ENCODE measurements at regions not wholly inside any gene's neighbourhood (a gene's known extent, or its start where the extent isn't known, plus 50 kb on each side); places are given as distances from the start of the nearest gene placed in this dataset.
A peak's percentile ranks its signal among the peaks of the same experiment; 100 is the strongest.

DNA sequence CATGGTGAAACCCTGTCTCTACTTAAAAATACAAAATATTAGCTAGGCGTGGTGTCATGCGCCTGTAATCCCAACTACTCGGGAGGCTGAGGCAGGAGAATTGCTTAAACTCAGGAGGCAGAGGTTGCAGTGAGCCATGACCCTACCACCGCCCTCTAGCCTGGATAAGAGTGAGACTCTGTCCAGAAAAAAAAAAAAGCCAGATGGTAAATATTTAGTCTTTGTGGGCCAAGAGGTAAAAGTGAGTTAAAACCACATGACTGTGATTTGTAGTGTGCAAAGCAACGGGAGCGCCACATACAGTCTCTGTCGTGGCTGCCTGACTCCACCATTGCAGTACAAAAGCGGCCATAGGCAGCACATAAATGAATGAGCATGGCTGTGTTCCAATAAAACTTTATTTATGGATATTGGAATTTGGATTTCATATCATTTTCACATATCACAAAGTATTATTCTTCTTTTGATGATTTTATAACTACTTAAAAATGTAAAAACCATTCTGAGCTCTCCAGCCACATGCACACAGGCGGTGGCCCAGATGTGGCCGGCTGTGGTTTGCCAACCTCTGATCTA is 51.8 kb upstream of the CASZ1 start:
- no peak for DNase-seq (ENCODE audit: low spot score)

GRCh38 chr1:10850026-10850425 is 53.6 kb upstream of the CASZ1 start:
- DNase-seq (ENCODE audit: low spot score): no peak

- DNase-seq (ENCODE audit: low spot score): no peak
These were observed 54.9 kb upstream of the CASZ1 start for GRCh38 chr1:10851024-10852013.

- DNase-seq (ENCODE audit: low spot score): no peak
These were observed 55.6 kb upstream of the CASZ1 start for GRCh38 chr1:10852018-10852417.

- DNase-seq (ENCODE audit: low spot score): no peak
These were observed 56.0 kb upstream of the CASZ1 start for GRCh38 chr1:10852486-10852885.

DNA sequence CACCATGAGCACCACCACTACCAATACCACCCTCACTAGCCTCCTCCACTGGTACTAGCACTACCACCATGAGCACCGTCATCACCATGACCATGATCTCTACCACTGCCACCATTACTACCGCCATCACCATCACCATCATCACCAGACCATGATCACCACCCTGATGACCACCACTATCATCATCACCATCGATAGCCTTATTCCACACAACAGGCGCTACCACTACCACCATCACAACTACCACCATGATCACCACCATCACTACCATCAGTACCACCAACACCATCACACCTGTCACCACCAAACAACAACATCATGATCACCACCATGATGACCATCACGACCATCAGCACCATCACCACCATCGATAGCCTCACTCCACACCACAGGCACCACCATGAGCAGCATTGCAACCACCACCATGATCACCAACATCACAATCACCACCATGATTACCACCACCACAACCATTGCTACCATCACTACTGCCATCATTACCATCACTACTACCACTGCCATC is 56.6 kb upstream of the CASZ1 start:
- no peak for DNase-seq (ENCODE audit: low spot score)

DNA sequence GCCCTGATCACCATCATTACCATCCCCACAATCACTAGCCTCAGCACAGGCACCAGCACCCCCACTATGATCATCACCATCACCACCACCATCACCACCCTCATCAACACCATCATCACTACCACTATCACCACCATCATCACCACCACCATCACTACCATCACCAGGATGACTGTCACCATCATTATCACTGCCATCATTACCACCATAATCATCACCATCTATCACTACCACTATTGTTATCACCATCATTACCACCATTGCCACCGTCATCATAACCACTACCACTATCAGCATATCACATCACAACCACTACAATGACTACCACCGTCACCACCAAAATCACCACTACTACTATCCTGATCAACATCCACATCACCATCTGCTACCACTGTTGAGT is 57.3 kb upstream of the CASZ1 start:
- no peak for DNase-seq (ENCODE audit: low spot score)

- DNase-seq (ENCODE audit: low spot score): no peak
These were observed 58.5 kb upstream of the CASZ1 start for GRCh38 chr1:10854856-10855459.

DNA sequence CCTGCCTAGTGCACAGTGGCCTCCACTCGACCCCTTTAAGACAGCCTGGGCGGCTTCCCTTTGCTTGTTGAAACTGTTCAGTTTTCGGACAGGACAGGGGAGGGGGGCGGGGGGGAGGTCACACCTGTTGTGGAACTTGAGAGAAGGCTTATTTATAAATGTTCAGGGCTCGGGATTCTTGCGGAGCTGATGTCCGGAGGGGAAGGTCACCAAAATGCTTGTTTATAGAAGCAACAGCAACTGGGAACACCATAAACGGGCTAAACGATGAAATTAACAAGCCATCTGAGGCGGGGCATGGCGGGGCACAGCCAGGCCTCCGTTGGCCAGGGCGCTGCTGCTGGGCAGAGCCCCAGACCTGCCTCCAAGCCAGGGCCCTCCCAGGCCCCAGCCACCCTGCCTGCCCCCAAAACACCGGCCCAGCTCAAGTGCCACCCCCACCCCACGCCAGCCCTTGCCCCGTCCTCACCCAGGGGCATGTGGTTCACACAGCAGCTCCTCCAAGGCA is 59.8 kb upstream of the CASZ1 start:
- DNase-seq (ENCODE audit: low spot score): no peak

GRCh38 chr1:10856863-10857598 is 60.6 kb upstream of the CASZ1 start:
- DNase-seq (ENCODE audit: low spot score): no peak

GRCh38 chr1:10857687-10858086 is 61.2 kb upstream of the CASZ1 start:
- no peak for DNase-seq (ENCODE audit: low spot score)

DNA sequence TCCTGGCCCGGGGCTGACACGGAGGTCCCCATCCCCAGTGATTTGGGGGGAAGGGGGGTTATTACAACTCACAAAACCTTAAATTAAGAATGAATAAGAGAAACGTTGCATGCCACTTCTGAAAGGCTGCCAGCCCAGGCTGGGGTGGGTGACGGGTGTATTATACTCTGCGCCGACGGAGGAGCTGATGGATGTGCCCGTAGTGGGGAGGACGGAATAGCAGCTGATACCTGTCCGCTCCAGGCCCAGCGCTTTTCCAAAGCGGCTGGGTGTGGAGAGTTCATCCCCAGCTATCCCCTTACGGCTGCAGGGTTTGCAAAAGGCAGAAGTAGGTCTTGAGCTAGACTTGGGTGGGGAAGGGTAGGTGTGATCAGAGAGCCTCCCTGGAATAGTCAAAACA is 63.8 kb upstream of the CASZ1 start:
- DNase-seq (ENCODE audit: low spot score): no peak

DNA sequence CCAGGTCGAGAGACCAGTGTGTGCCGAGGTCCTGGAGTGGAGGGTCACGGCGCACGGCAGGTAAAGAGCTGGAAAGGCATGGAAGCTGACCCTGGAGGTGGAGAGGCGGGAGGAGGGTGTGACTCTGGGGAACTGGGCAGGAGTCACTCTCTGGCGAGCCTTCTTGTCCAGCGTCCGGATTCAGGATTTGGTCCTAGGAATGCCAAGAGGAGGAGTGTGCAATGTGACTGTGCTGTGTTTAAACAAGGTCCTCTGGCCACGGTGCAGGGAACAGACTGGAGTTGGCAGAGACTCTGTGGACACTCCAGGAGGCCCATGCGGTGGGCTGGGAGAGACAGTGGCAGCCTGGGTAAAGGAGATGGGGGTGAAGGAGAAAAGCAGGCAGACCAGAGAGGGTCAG is 64.2 kb upstream of the CASZ1 start:
- no peak for DNase-seq (ENCODE audit: low spot score)

DNA sequence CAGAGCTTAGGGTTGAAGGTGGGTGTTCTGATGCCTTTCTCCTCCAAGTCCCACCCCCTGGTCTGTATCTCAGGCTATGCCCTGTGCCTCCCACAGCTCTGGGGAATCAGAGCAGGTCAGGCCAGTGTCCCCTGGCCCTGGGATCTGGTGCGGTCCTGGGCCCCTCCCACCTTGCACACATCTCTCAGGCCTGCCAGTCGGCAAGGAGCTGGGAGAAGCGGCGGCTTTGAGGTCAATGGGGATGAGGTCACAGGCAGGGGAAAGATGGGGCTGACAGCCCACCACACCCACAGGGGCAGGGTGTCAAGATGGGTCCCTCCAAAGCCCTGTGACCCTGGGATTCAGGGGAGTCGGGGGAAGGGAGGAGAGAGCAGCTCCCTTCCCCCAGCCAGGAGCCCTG is 65.4 kb upstream of the CASZ1 start:
- no peak for DNase-seq (ENCODE audit: low spot score)

- no peak for DNase-seq (ENCODE audit: low spot score)
These were observed 66.4 kb upstream of the CASZ1 start for GRCh38 chr1:10862743-10863335.

DNA sequence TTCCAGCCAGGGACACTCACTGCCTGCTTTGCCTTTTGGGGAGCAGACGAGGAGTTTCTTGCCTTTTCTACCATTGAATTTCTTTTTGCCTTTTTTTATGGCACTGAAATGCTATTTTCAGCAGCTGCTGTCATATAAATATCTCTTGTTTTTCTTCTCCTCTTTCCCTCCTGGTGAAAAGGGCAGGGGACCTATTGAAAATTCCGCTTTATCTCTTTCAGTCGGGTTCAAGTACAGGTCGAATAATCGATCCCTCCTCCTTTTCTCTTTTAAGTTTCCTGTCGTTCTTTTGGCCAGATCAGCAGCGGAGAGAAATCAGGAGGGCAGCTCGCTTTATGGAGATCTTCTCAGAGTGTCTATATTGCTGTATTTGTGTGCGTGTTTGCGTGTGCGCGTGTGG is 67.4 kb upstream of the CASZ1 start:
- DNase-seq (ENCODE audit: low spot score): no peak

- no peak for DNase-seq (ENCODE audit: low spot score)
These were observed 68.3 kb upstream of the CASZ1 start for GRCh38 chr1:10864776-10865175.

- no peak for DNase-seq (ENCODE audit: low spot score)
These were observed 69.3 kb upstream of the CASZ1 start for GRCh38 chr1:10865518-10866320.

GRCh38 chr1:10866321-10867093 is 70.1 kb upstream of the CASZ1 start:
- DNase-seq (ENCODE audit: low spot score): peak; percentile 36

- peak; percentile 68 for DNase-seq (ENCODE audit: low spot score)
These were observed 70.8 kb upstream of the CASZ1 start for GRCh38 chr1:10867138-10867721.
